Suprapubic skin (tissue), 4 donors: ENCODE measurements at regions not wholly inside any gene's neighbourhood (a gene's known extent, or its start where the extent isn't known, plus 50 kb on each side); places are given as distances from the start of the nearest gene placed in this dataset.

Source experiments
- CTCF ChIP-seq, 2 donors: fragments of 200-600 bp in 1 of 2; fragments of 450-650 bp in 1 of 2; sonication (generic) in 1 of 2; IDR thresholded peaks; one replicate each; pipeline ENCODE4 v1.5.1; 2016 to 2019; ENCODE audit warnings: antibody characterized with exemption in 2 of 2, mild to moderate bottlenecking in 1 of 2, moderate library complexity in 1 of 2
- EP300 ChIP-seq: sonication (generic); formaldehyde crosslinking; IDR thresholded peaks from one replicate; pipeline ENCODE4 v1.6.1; 2017; ENCODE audit warnings: antibody characterized with exemption
- POLR2A ChIP-seq, 2 donors: fragments of 450-650 bp; IDR thresholded peaks; one replicate each; pipeline ENCODE4 v1.6.1; 2017; ENCODE audit warnings: antibody characterized with exemption in 2 of 2, mild to moderate bottlenecking in 2 of 2, moderate library complexity in 2 of 2
- POLR2AphosphoS5 ChIP-seq, 3 donors: sonication (generic); formaldehyde crosslinking; IDR thresholded peaks; one replicate each; pipeline ENCODE4 v1.6.1; 2017; ENCODE audit warnings: antibody characterized with exemption in 3 of 3

- TF ChIP-seq POLR2A (IDR thresholded peaks at IDR 0.05) (no peak), CTCF (IDR thresholded peaks at IDR 0.05) (no peak), POLR2AphosphoS5 (IDR thresholded peaks at IDR 0.05) (no peak), EP300 (no peak)
These were observed 151.1 kb upstream of the DPT start for GRCh38 chr1:168879896-168880734.
